CD4-positive, alpha-beta T cell treated with Interleukin-6 at 100 ng/mL for 8 hours (primary cell): ENCODE measurements at regions not wholly inside any gene's neighbourhood (a gene's known extent, or its start where the extent isn't known, plus 50 kb on each side); places are given as distances from the start of the nearest gene placed in this dataset.

ENCODE experiments used
- DNase-seq: peaks from one replicate; pipeline ENCODE4 v3.0.0-alpha.2; 2020; ENCODE audit warnings: mixed read lengths, low spot score

GRCh38 chr7:13293264-13294002, 606.0 kb downstream of the ARL4A start:
- DNase-seq, result no peak

- DNase-seq, result no peak
Measured at GRCh38 chr7:13307040-13307439, 619.6 kb downstream of the ARL4A start.

GRCh38 chr7:13308423-13308822, 621.0 kb downstream of the ARL4A start:
- DNase-seq, result no peak

GRCh38 chr7:13309535-13309934, 622.1 kb downstream of the ARL4A start:
- DNase-seq, result no peak

- DNase-seq, result no peak
Measured at GRCh38 chr7:13312307-13312706, 624.9 kb downstream of the ARL4A start.

- no peak for DNase-seq
Measured at GRCh38 chr7:13320333-13320732, 632.9 kb downstream of the ARL4A start.

GRCh38 chr7:13321316-13321715, 633.9 kb downstream of the ARL4A start:
- DNase-seq, result no peak

GRCh38 chr7:13322126-13322525, 634.7 kb downstream of the ARL4A start:
- no peak for DNase-seq

GRCh38 chr7:13327669-13328068, 640.2 kb downstream of the ARL4A start:
- no peak for DNase-seq

- no peak for DNase-seq
Measured at GRCh38 chr7:13333371-13333770, 645.9 kb downstream of the ARL4A start.

GRCh38 chr7:13336227-13336626, 648.8 kb downstream of the ARL4A start:
- no peak for DNase-seq

- DNase-seq, result no peak
Measured at GRCh38 chr7:13352677-13353076, 636.8 kb downstream of the ETV1 start.

GRCh38 chr7:13359656-13360055, 629.8 kb downstream of the ETV1 start:
- DNase-seq, result no peak

- DNase-seq, result no peak
Measured at GRCh38 chr7:13386741-13387140, 602.7 kb downstream of the ETV1 start.

GRCh38 chr7:13407911-13408310, 581.6 kb downstream of the ETV1 start:
- DNase-seq, result no peak

- no peak for DNase-seq
Measured at GRCh38 chr7:13411151-13411550, 578.3 kb downstream of the ETV1 start.

GRCh38 chr7:13411636-13412035, 577.8 kb downstream of the ETV1 start:
- DNase-seq, result no peak

GRCh38 chr7:13414181-13414580, 575.3 kb downstream of the ETV1 start:
- DNase-seq, result no peak

- DNase-seq, result no peak
Measured at GRCh38 chr7:13414661-13415107, 574.8 kb downstream of the ETV1 start.

GRCh38 chr7:13416071-13416470, 573.4 kb downstream of the ETV1 start:
- DNase-seq, result no peak

- no peak for DNase-seq
Measured at GRCh38 chr7:13416544-13416943, 572.9 kb downstream of the ETV1 start.

GRCh38 chr7:13420726-13421125, 568.7 kb downstream of the ETV1 start:
- no peak for DNase-seq

- DNase-seq, result no peak
Measured at GRCh38 chr7:13421776-13422175, 567.7 kb downstream of the ETV1 start.

GRCh38 chr7:13433946-13434345, 555.5 kb downstream of the ETV1 start:
- no peak for DNase-seq
